ENCODE measurements at regions not wholly inside any gene's neighbourhood (a gene's known extent, or its start where the extent isn't known, plus 50 kb on each side); places are given as distances from the start of the nearest gene placed in this dataset.
"Not testable (repeated sequence)": the region's sequence is repeated elsewhere in the genome, so short reads cannot be mapped to it uniquely, and the experiment has no call there.

GRCh38 chr1:157367870-157368269 lies 184.4 kb downstream of the FCRL5 start:
- no peak for DNase-seq

GRCh38 chr1:157367091-157367739 lies 185.1 kb downstream of the FCRL5 start:
- DNase-seq = peak; percentile 3 to 8

- no peak for DNase-seq
These were observed 187.7 kb downstream of the FCRL5 start for GRCh38 chr1:157364612-157365011.

- peak; percentile 44 to 53 for DNase-seq
These were observed 188.6 kb downstream of the FCRL5 start for GRCh38 chr1:157363660-157364140.

GRCh38 chr1:157360023-157360390 lies 192.3 kb downstream of the FCRL5 start:
- no peak for DNase-seq

GRCh38 chr1:157359314-157360022 lies 192.8 kb downstream of the FCRL5 start:
- DNase-seq = no peak

- no peak for DNase-seq
These were observed 195.2 kb downstream of the FCRL5 start for GRCh38 chr1:157357111-157357510.

- DNase-seq = no peak
These were observed 195.7 kb downstream of the FCRL5 start for GRCh38 chr1:157356601-157357000.

GRCh38 chr1:157353546-157353945 lies 198.8 kb downstream of the FCRL5 start:
- DNase-seq = no peak

- DNase-seq = no peak
These were observed 199.4 kb downstream of the FCRL5 start for GRCh38 chr1:157352817-157353408.

GRCh38 chr1:157352216-157352615 lies 200.1 kb downstream of the FCRL5 start:
- DNase-seq = no peak

- not testable (repeated sequence) for DNase-seq
These were observed 200.5 kb downstream of the FCRL5 start for GRCh38 chr1:157351800-157352199.

GRCh38 chr1:157348538-157349480 lies 203.5 kb downstream of the FCRL5 start:
- no peak for DNase-seq

- DNase-seq = no peak
These were observed 204.8 kb downstream of the FCRL5 start for GRCh38 chr1:157347506-157347905.

- not testable (repeated sequence) for DNase-seq
These were observed 199.6 kb upstream of the ETV3 start for GRCh38 chr1:157337785-157338184.

GRCh38 chr1:157335056-157335455 lies 196.9 kb upstream of the ETV3 start:
- DNase-seq = no peak

- no peak for DNase-seq
These were observed 195.8 kb upstream of the ETV3 start for GRCh38 chr1:157334041-157334440.

- not testable (repeated sequence) for DNase-seq
These were observed 192.0 kb upstream of the ETV3 start for GRCh38 chr1:157330177-157330576.

GRCh38 chr1:157328120-157328519 lies 189.9 kb upstream of the ETV3 start:
- not testable (repeated sequence) for DNase-seq

GRCh38 chr1:157326173-157326859 lies 188.1 kb upstream of the ETV3 start:
- DNase-seq = no peak

GRCh38 chr1:157325220-157325619 lies 187.0 kb upstream of the ETV3 start:
- no peak for DNase-seq

- DNase-seq = not testable (repeated sequence)
These were observed 183.8 kb upstream of the ETV3 start for GRCh38 chr1:157321972-157322371.

All from Kasumi-1 (cell line).